Inflammatory macrophage treated with lipopolysaccharide for 1 hour (primary cell): ENCODE measurements at regions not wholly inside any gene's neighbourhood (a gene's known extent, or its start where the extent isn't known, plus 50 kb on each side); places are given as distances from the start of the nearest gene placed in this dataset.

Source experiments
- DNase-seq, 2 donors: peaks; one replicate each; pipeline ENCODE4 v3.0.0-alpha.2; 2020 to 2022

DNA sequence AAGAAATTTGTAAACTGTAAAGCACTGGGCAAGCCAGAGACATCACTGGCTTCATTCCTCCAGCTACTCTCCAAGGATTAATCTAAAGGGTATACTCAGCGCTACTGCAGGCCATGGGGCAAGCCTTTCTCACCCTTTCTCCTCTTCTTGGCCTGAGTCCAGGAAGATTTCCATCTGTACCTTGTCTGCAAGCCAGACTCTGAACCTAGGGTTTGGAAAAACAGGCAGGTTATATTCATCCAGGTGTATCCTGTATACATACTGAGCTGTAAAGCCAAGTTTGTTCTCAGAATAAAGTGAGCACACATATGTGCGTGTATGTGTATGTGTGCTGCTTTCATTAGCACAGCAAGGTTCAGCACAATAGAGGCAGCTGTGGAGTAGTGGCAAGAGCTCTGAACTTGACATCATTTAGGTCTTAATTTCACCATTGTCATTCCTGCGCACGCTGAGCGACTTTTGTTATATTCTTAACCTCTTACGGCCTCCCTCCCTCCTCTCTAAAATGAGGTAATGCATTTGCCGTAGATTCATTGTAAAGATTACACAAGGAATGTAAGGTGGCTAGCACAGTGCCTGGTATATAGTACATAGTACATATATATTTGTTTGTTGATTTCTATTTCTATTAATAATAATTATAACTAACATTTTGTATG lies 128.1 kb upstream of the JUN start:
- DNase-seq = no peak

GRCh38 chr1:58914925-58915324 lies 131.1 kb upstream of the JUN start:
- DNase-seq = no peak

- DNase-seq = no peak
These were observed 133.6 kb upstream of the JUN start for GRCh38 chr1:58917436-58917835.

- DNase-seq = no peak
These were observed 135.5 kb upstream of the JUN start for GRCh38 chr1:58919226-58919958.

- peak; percentile 67 to 78 for DNase-seq
These were observed 136.1 kb upstream of the JUN start for GRCh38 chr1:58919959-58920321.

DNA sequence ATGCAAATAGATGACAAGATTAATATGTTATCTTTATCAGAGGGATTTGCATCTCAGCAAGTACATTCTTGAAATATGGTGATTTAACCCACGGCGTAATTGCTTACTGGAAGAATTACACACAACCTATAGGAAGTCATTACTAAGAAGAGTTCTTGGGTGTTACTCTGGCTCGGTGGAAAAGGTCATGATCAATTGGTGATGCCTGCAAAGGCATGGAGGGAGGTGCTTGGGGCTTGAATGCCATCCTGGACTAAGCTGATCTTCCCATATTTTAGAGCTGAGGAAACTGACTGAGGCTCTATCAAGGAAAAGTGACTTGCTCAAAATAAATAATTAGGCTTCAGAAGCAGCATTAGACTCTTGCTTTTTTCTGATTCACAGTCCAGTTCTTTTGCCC lies 137.5 kb upstream of the JUN start:
- no peak for DNase-seq

- no peak for DNase-seq
These were observed 137.9 kb upstream of the JUN start for GRCh38 chr1:58921751-58922150.

- DNase-seq = no peak
These were observed 138.6 kb upstream of the JUN start for GRCh38 chr1:58922302-58923089.

DNA sequence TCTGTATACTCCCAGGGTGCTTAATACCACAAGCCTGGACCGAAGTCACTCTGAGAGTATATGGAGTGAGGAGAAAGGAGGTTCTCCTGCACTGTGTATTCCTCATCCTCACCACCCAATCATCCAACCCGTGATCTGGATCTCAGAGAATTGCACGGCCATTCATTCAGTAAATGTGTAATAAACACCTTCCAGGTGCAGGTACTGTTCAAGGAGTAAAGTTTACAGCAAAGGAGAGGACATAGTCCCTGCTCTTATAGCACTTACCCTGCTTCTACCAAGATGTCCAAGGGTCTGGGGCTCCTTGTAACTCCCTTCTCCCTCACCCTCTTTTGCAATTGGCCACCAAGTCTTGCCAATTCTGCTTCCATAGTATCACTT lies 139.2 kb upstream of the JUN start:
- DNase-seq = no peak

DNA sequence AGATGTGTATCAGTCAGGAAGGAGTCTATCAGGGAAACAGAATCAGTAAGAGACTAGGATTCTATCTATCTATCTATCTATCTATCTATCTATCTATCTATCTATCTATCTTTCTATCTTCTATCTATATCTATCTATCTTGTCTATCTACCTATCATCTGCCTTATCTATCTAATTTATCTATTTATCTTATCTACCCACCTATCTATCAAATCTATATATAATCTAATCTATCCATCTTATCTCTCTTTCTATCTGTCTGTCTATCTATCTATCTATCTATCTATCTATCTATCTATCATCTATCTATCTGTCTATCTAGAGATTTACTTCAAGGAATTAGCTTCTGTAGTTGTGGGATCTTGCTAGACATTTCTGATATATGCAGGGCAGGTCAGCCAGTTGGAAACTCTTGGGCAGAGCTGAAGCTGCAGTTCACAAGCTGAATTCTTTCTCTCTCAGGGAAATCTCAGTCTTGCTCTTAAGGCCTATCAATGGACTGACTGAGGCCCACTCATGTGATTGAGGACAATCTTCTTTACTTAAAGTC lies 140.2 kb upstream of the JUN start:
- no peak for DNase-seq

- peak in 1 of 2 donors; percentile 70 for DNase-seq
These were observed 141.0 kb upstream of the JUN start for GRCh38 chr1:58924821-58925220.

DNA sequence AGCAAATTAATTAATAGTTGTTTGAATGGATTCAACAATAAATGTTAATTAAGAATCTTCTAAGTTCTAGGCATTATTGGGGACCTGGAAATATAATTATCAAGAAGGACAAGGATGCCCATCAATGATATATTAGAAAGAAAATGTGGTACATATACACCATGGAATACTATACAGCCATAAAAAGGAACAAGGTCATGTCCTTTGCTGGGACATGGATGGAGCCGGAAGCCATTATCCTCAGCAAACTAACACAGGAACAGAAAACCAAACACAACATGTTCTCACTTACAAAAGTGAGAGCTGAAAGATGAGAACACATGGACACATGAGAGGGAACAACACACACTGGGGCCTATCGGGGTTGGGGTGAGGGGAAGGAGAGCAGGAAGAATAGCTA lies 141.4 kb upstream of the JUN start:
- DNase-seq = no peak

- peak in 1 of 2 donors; percentile 43 for DNase-seq
These were observed 142.3 kb upstream of the JUN start for GRCh38 chr1:58926152-58926551.

DNA sequence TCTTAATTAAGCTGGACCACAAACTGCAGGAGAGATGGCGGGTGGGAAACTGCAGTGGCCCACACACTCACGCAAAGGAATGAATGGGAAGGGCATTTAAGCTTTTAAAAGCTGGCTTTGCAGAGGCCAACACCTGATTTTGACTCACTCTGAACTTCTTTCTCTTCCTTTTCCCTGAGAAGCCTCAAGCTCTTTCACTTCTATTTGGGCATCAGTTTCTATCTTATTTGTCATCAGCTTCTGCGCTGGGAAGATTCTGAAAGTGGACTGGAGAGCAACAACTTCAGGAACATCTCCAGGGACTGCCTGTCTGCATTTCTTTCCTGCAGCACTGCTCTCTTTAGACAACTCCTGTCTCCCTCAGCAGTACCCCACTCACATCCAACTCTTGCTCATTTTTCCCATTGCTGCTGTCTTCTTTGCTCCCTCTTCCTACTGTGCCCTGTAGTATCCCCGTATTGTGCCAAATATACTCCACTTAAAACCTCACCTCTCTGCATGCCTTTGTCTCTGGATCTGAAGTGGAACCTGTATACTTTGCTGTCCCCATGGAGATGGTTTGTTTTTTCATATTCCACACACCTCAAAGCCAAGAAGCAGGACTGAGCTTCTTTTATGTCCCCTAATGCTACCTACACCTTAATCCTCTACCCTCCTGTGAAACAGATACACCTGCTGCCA lies 143.3 kb upstream of the JUN start:
- DNase-seq = peak in 1 of 2 donors; percentile 56

DNA sequence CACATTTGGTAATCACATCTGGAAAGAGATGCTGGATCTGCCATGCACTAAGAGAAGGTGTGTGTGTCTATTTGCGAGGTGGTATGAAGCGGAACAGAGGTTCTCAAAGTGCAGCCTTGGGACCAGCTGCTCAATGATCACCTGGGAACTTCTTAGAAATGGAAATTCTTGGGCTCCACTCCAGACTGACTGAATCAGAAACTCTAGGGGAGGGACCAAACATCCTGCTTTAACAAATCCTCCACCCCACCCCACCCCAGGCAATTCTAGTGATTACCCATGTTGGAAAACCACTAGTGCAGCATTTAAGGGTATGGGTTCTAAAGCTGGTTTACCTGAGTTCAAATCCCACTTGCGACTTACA lies 143.9 kb upstream of the JUN start:
- DNase-seq = no peak

DNA sequence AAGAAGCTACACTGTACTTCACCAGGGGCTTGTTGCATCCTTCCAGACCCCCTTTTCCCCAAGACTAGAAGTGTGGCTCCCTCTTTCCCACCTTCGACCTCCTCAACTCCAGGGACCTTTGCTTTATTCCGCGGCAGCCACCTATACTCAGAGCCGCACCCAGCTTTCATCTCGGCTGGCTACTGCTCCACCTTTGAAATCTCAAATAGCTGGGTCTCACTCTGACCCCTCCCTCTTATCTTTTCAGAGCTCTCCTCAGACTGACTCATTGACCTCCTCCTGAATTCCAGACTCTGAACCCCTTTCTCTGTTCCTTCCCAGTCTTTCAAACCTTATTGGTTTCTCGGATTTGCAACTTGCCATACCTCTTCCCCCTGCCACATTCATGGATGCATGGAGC lies 144.7 kb upstream of the JUN start:
- no peak for DNase-seq

DNA sequence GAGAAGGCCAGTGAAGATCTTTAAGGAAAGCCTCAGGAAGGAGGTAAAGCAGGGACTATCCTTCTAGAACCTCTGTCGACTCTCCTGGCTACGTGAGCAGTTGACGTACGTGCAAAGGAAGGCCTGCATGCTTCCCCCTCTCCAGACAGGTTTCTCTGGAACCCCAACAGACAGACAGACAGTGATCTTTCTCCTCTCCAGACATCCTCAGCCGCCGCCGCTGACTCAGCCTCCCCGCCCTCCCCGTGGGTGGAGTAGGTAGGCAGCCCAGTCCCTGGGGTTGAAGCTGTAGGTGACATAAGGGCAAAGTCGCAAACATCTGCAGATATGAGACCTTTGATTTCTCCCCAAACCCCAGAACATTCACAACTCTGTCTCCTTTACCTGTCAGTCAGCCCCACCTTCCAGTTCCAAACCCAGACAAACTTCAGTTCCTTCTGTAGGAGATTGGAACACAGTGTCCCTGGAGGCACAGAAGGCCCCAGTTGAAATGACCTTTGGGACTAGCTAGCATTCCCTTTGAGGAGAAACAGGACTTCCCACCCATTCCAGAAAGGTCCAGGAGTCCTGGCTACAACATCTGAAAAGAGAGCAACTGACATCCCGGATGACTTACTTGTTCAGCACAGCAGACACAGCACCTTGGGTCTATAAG lies 146.0 kb upstream of the JUN start:
- DNase-seq = no peak

- no peak for DNase-seq
These were observed 147.2 kb upstream of the JUN start for GRCh38 chr1:58931024-58931423.

DNA sequence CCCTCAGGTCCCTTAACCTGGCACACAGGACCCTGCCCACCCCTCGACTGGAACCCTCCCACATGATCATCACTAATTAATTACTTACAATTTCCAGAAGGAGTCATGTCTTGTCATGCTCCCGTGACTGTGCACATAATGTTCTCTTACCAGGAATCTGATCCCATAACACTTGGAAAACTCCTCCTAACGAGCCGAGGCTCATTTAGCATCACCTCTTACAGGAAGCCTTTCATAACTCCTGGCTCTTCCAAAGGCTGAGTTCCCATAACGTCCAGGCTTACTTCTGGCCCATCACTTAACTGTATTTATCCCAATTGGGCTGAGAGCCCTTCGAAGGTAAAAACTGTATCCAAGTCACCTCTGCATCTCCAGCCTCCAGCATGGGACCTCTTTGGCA lies 147.9 kb upstream of the JUN start:
- DNase-seq = no peak

- peak in 1 of 2 donors; percentile 23 for DNase-seq
These were observed 149.2 kb upstream of the JUN start for GRCh38 chr1:58932859-58933598.

- DNase-seq = no peak
These were observed 149.7 kb upstream of the JUN start for GRCh38 chr1:58933599-58933926.

GRCh38 chr1:58934706-58935105 lies 150.9 kb upstream of the JUN start:
- DNase-seq = no peak
